GM21529 (cell line): ENCODE measurements at regions not wholly inside any gene's neighbourhood (a gene's known extent, or its start where the extent isn't known, plus 50 kb on each side); places are given as distances from the start of the nearest gene placed in this dataset.
"Not testable (repeated sequence)": the region's sequence is repeated elsewhere in the genome, so short reads cannot be mapped to it uniquely, and the experiment has no call there.

Experiments
- ATAC-seq: cut with Tn5 transposase; IDR thresholded peaks from one replicate; pipeline ENCODE4 v1.9.1; 2021; ENCODE audit not compliant: unreplicated experiment

GRCh38 chr10:78096486-78096885 lies 62.8 kb downstream of the RPS24 start:
- not testable (repeated sequence) for ATAC-seq

GRCh38 chr10:78102593-78102992 lies 68.9 kb downstream of the RPS24 start:
- not testable (repeated sequence) for ATAC-seq

GRCh38 chr10:78109210-78109609 lies 75.5 kb downstream of the RPS24 start:
- no peak for ATAC-seq

DNA sequence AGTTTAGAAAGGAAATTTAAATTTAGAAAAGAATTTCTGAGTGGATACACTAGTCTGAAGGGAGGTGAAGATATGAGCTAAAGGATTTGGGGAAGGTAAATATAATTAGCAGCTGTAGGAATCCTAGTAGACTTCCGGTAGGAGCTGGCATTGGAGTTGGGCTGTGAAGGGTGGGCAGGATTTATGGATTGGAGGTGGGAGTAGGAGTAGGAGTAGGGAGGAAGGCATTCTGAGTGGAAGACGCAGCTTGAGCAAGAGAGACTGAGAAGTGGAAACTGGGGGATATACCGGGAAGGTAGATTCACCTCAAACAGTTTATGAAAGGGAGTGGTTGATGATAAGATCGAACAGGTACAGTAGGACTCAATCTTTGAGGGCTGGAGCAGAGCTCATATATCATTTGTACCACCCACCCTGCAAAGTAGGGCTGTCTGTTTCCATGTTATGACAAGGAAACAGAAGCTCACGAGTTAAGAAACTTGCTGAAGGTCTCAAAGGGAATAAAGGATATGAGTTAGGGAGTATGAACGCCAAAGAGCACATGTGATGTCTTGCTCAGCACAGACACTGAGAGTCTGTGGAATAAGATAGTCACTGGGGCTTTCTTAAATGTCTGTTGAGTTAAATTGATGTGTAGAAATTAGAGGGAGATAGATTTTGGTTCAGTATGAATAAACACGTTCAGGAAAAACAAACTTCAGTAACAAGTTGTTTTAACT lies 81.6 kb downstream of the RPS24 start:
- no peak for ATAC-seq

GRCh38 chr10:78116361-78116760 lies 82.7 kb downstream of the RPS24 start:
- no peak for ATAC-seq

DNA sequence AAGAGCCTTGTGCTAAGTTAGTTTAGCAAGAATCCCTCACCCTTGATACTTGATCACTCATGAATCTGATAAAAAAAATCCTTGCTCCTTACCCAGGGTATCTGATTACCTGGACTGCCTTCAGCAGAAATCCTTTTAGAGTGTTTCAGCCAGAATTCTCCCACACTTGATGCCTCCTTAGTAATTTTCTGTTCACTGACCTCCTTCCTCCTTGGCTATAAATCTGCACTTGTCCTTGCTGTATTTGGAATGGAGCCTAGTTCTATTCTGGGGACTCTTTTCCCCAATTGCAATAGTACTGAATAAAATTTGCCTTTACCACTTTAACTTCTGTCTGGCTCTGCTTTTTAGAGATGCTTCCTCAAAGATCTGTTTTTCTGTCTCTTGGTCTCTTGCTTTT lies 84.9 kb downstream of the RPS24 start:
- ATAC-seq: no peak

GRCh38 chr10:78121801-78122200 lies 88.1 kb downstream of the RPS24 start:
- no peak for ATAC-seq

- ATAC-seq: no peak
Measured at GRCh38 chr10:78124167-78124566, 90.5 kb downstream of the RPS24 start.

DNA sequence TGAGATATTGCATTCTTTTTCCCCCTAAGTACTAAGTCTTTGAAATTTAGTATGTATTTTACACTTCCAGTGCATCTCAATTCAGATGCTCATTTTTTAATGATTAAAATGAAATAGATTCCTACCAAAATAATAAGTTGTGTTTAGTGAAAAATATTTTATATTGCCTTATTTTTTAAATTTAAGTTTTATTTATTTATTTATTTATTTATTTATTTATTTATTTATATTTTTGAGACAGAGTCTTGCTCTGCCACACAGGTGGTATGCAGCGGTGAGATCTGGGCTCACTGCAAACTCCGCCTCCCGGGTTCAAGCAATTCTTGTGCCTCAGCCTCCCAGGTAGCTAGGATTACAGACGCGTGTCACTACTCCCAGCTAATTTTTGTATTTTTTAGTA lies 95.5 kb downstream of the RPS24 start:
- no peak for ATAC-seq

GRCh38 chr10:78130966-78131710 lies 97.5 kb downstream of the RPS24 start:
- no peak for ATAC-seq

GRCh38 chr10:78134773-78135306 lies 101.2 kb downstream of the RPS24 start:
- ATAC-seq: no peak

GRCh38 chr10:78137147-78137546 lies 103.5 kb downstream of the RPS24 start:
- ATAC-seq: no peak

DNA sequence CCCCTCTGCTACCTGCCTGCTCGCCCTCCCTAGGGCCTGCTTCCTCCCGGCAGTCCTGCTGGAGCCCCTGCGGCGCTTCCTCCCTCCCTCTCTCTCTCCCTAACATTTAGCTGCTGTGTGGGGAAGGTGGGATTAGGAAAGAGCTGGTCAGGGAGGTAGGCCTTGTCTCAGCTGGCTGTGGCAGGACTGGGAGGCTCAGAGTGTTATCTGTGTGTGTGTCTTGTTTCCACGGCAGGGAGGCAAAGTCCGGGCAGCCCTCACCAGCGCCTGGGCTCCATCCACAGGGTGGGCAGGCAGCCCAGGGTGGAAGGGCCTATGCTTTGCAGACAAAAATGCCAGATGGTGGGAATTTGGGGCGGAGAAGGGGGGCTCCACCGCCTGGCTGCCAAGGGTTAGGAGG lies 105.7 kb downstream of the RPS24 start:
- ATAC-seq: no peak

DNA sequence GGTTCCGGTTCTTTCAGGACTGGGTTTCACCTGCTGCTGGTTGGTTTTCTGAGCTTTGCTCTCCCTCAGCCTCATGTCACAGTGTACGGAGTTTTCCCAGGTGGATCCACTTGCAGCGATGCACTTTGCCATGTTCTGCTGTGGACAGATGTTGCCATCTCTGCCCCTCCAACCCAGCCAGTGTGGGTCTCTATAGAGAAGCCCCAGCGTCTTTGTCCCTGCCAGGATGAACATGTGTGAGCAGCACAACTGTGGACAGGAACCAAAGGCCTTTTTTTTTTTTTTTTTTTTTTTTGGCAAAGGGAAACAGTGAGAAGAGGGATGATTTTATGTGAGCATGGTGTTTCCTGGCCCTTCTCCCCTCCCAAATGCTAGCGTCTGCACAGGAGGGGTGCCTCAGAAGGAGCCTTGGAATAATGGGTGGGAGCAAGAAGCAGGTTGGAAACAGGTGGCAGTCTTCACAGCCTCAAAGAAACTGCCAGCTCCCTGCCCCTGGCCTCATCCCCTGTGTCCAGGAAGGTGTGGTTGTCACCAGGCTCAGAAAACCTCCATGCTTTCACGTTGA lies 106.5 kb downstream of the RPS24 start:
- no peak for ATAC-seq

- ATAC-seq: no peak
Measured at GRCh38 chr10:78143576-78143975, 109.9 kb downstream of the RPS24 start.

GRCh38 chr10:78146200-78146599 lies 112.5 kb downstream of the RPS24 start:
- ATAC-seq: no peak

DNA sequence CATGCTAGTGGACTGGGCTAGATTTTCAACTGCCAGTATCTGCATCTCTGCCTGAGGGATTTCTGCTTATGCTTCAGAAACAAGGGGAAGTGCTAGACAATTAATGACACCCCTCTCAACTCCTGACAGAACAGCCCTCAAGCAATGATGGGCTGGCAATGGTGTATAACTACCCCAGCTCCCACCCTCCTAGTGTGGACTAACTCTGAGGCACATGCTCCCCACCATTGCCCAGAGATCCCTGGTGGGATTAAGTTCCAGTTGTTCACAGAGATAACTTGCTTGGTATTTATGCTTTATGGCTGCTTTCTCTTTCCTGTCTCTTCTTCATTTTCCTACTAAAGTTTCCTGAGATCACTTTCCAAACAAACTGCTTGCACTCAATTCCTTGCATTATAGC lies 113.5 kb downstream of the RPS24 start:
- ATAC-seq: no peak

- no peak for ATAC-seq
Measured at GRCh38 chr10:78148216-78148960, 114.7 kb downstream of the RPS24 start.

DNA sequence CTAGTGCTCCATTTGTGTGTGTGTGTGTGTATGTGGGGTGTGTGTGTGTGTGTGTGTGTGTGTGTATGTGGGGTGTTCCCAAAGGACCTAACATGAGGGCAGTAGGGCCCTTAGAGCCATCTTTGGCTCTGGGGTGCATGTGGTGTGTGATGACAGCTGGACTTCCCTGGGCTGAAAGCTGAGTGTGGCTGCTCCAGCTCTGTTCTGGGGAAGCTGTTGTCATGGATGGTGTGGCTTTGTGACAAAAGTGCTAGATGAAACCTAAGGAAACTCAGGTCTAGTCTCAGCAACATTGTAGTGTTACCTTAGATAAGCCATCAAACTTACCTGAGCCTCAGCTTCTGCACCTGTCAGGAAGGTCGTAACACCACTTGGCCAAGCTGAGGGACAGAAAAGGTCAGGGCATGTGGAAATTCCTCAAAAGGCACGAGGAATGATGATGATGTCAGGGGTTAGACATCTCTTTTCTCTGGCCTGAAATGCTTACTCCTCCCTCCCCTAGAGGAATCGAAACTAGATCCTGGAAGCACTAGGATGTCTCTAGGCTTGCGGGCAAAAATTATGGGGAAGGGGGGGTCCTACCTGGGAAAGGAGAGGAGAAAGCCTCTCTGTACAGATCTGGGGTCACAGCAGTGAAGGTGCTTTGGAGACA lies 115.4 kb downstream of the RPS24 start:
- ATAC-seq: no peak

GRCh38 chr10:78150756-78151155 lies 117.1 kb downstream of the RPS24 start:
- no peak for ATAC-seq

DNA sequence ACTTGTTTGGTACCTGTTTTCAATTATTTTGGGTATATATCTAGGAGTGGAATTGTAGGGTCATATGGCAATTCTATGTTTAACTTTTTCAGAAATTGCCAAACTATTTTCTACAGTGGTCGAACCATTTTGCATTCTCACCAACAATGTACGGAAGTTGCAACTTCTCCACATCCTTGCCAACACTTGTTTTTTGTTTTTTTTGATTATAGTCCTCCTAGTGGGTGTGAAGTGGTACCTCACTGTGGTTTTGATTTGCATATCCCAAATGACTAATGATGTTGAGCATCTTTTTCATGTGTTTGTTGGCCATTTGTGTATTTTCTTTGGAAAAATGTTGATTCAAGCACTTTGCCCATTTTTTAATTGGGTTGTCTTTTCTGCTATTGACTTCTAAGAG lies 122.1 kb downstream of the RPS24 start:
- ATAC-seq: no peak
